IMR-90 (cell line): ENCODE measurements at regions not wholly inside any gene's neighbourhood (a gene's known extent, or its start where the extent isn't known, plus 50 kb on each side); places are given as distances from the start of the nearest gene placed in this dataset.

Experiments
- ATAC-seq: fragments of 200-7000 bp; cut with Tn5 transposase; 2 replicates; pipeline ENCODE4 v1.9.1; 2020; ENCODE audit warnings: low read depth, mild to moderate bottlenecking, moderate library complexity
- BruUV-seq: library from RNA; stranded (reverse); fragments of 400-500 nt; replicated peaks from 2 replicates; lab custom pipeline; 2021; lab: Mats Ljungman, UMichigan
- CTCF ChIA-PET: fragments of 300-600 bp; formaldehyde crosslinking; extraction: SDS; loops from one replicate; lab custom pipeline; 2021; ENCODE audit warnings: antibody characterized with exemption; lab: Yijun Ruan, JAX
- POLR2A ChIA-PET: fragments of 300-600 bp; sonication (Branson Sonifier 250); formaldehyde crosslinking; loops from one replicate; lab custom pipeline; 2022; ENCODE audit warnings: antibody characterized with exemption; ENCODE audit not compliant: unreplicated experiment; lab: Charles Lee
- DNase-seq: peaks from one replicate; pipeline ENCODE4 v3.0.0; 2013
- H2AFZ ChIP-seq: replicated peaks from 2 replicates; pipeline ENCODE3; 2013; ENCODE audit warnings: low read length, mild to moderate bottlenecking; ENCODE audit not compliant: poor library complexity
- H2AK5ac ChIP-seq: 2 replicates; pipeline ENCODE4 v1.6.1; 2013; ENCODE audit warnings: low read depth, low read length, inconsistent platforms
- H2AK9ac ChIP-seq: replicated peaks from 2 replicates; pipeline ENCODE3; 2013; ENCODE audit warnings: mild to moderate bottlenecking, low read depth, low read length, moderate library complexity; ENCODE audit not compliant: poor library complexity
- H2BK120ac ChIP-seq: 2 replicates; pipeline ENCODE4 v1.6.1; 2013; ENCODE audit warnings: low read depth, low read length, inconsistent platforms
- H2BK15ac ChIP-seq: 3 replicates; pipeline ENCODE4 v1.6.1; 2013; ENCODE audit warnings: low read depth, low read length, inconsistent platforms
- H2BK20ac ChIP-seq: 2 replicates; pipeline ENCODE4 v1.6.1; 2013; ENCODE audit warnings: low read depth, mild to moderate bottlenecking, inconsistent platforms, low read length, moderate library complexity
- H2BK5ac ChIP-seq: 2 replicates; pipeline ENCODE4 v1.6.1; 2013; ENCODE audit warnings: mild to moderate bottlenecking, low read depth, low read length, inconsistent platforms; ENCODE audit not compliant: poor library complexity, severe bottlenecking
- H3K14ac ChIP-seq: replicated peaks from 2 replicates; pipeline ENCODE4 v1.6.1; 2013; ENCODE audit warnings: low read depth, low read length, inconsistent platforms
- H3K18ac ChIP-seq: 2 replicates; pipeline ENCODE4 v1.6.1; 2013; ENCODE audit warnings: low read depth, low read length, control low read depth
- H3K23ac ChIP-seq: 2 replicates; pipeline ENCODE4 v1.6.1; 2013; ENCODE audit warnings: low read depth, low read length, inconsistent platforms
- H3K27ac ChIP-seq: 2 replicates; pipeline ENCODE4 v1.5.1; 2013; ENCODE audit warnings: mild to moderate bottlenecking, control low read depth, low read length; ENCODE audit not compliant: insufficient read depth
- H3K27me3 ChIP-seq: 2 replicates; pipeline ENCODE4 v1.6.1; 2013; ENCODE audit warnings: low read length; ENCODE audit not compliant: control insufficient read depth, insufficient read depth
- H3K36me3 ChIP-seq: 2 replicates; pipeline ENCODE4 v1.6.1; 2013; ENCODE audit warnings: low read length, mixed read lengths; ENCODE audit not compliant: control insufficient read depth, insufficient read depth
- H3K4ac ChIP-seq: 2 replicates; pipeline ENCODE4 v1.6.1; 2013; ENCODE audit warnings: low read depth, low read length, inconsistent platforms
- H3K4me1 ChIP-seq: 2 replicates; pipeline ENCODE4 v1.6.1; 2013; ENCODE audit warnings: low read length, mixed read lengths; ENCODE audit not compliant: control insufficient read depth, insufficient read depth
- H3K4me2 ChIP-seq: 2 replicates; pipeline ENCODE4 v1.6.1; 2013; ENCODE audit warnings: low read depth, mild to moderate bottlenecking, control low read depth, low read length, moderate library complexity
- H3K4me3 ChIP-seq: 2 replicates; pipeline ENCODE4 v1.5.1; 2013; ENCODE audit warnings: low read depth, mild to moderate bottlenecking, control low read depth, low read length, moderate library complexity; ENCODE audit not compliant: insufficient read depth
- H3K56ac ChIP-seq: 2 replicates; pipeline ENCODE4 v1.6.1; 2013; ENCODE audit warnings: low read length, inconsistent platforms; ENCODE audit not compliant: insufficient read depth; ENCODE audit errors: extremely low read depth
- H3K79me1 ChIP-seq, 2 experiments: 2 replicates each; pipeline ENCODE4 v1.6.1; 2013; ENCODE audit warnings: low read length in 2 of 2, inconsistent platforms in 1 of 2, low read depth in 1 of 2
- H3K9ac ChIP-seq: 2 replicates; pipeline ENCODE4 v1.6.1; 2013; ENCODE audit warnings: low read depth, low read length, control low read depth
- H3K9me1 ChIP-seq: 2 replicates; pipeline ENCODE4 v1.6.1; 2013; ENCODE audit warnings: low read length, inconsistent platforms; ENCODE audit not compliant: insufficient read depth
- H3K9me3 ChIP-seq: 2 replicates; pipeline ENCODE4 v1.6.1; 2013; ENCODE audit warnings: low read length; ENCODE audit not compliant: control insufficient read depth, insufficient read depth
- H4K20me1 ChIP-seq: 2 replicates; pipeline ENCODE4 v1.6.1; 2013; ENCODE audit warnings: low read length, inconsistent platforms; ENCODE audit not compliant: insufficient read depth
- H4K5ac ChIP-seq: 2 replicates; pipeline ENCODE4 v1.6.1; 2013; ENCODE audit warnings: mild to moderate bottlenecking, low read depth, low read length, control low read depth
- H4K8ac ChIP-seq, 2 experiments: 2 replicates each; pipeline ENCODE4 v1.6.1; 2013; ENCODE audit warnings: low read depth in 2 of 2, low read length in 2 of 2, control low read depth in 1 of 2, inconsistent platforms in 1 of 2
- H4K91ac ChIP-seq: 2 replicates; pipeline ENCODE4 v1.6.1; 2013; ENCODE audit warnings: low read depth, low read length, inconsistent platforms; ENCODE audit not compliant: insufficient read depth
- BHLHE40 ChIP-seq: fragments of 150-350 bp; IDR thresholded peaks from 2 replicates; pipeline ENCODE4 v1.6.1; 2016; ENCODE audit warnings: mild to moderate bottlenecking, low read depth, low read length
- CEBPB ChIP-seq: IDR thresholded peaks from 2 replicates; pipeline ENCODE4 v1.6.1; 2012; ENCODE audit warnings: low read depth, low read length, improper control_type of control experiment
- CHD1 ChIP-seq: IDR thresholded peaks from 2 replicates; pipeline ENCODE4 v1.6.1; 2012; ENCODE audit warnings: low read depth, low read length, improper control_type of control experiment
- FOS ChIP-seq: fragments of 150-350 bp; IDR thresholded peaks from 2 replicates; pipeline ENCODE4 v1.6.1; 2016; ENCODE audit warnings: low read depth, low read length
- RFX5 ChIP-seq: IDR thresholded peaks from 2 replicates; pipeline ENCODE4 v1.8.0; 2012; ENCODE audit warnings: low read depth, mild to moderate bottlenecking, low read length, moderate library complexity
- SMC3 ChIP-seq: fragments of 150-350 bp; IDR thresholded peaks from 2 replicates; pipeline ENCODE4 v1.6.1; 2016; ENCODE audit warnings: low read depth, mild to moderate bottlenecking, antibody characterized with exemption, low read length, moderate library complexity
- WGBS, 2 experiments: methylation state at CpG; one replicate each; pipeline versions ENCODE4 v1.1.5 to v1.1.7; 2013; ENCODE audit warnings: missing lambda C conversion rate in 2 of 2; ENCODE audit not compliant: insufficient read length in 1 of 2; ENCODE audit errors: extremely low coverage in 2 of 2; 5-methylcytosine and 5-hydroxymethylcytosine counted together
- dilution Hi-C: fragments of 300-500 bp; cut with HindIII; formaldehyde crosslinking; loops from one replicate; pipeline ENCODE4 v1.14.3; 2018; ENCODE audit warnings: low sequenced_read_pairs; ENCODE audit not compliant: unreplicated experiment
- in situ Hi-C: fragments of 300-500 bp; cut with MboI; formaldehyde crosslinking; loops from 3 replicates; pipeline ENCODE4 v1.14.3; 2019; ENCODE audit warnings: low sequenced_read_pairs, inconsistent platforms, mixed read lengths
- intact Hi-C: fragments of 100-400 bp; cut with micrococcal nuclease; formaldehyde crosslinking; loops from 2 replicates; pipeline ENCODE4 v1.10.0; 2022
- TF ChIP-seq, protein P1 (sequence below): conservative IDR thresholded peaks from 2 replicates; pipeline ENCODE4 v1.5.1; 2012; ENCODE audit warnings: mild to moderate bottlenecking, low read depth, low read length, improper control_type of control experiment
- TF ChIP-seq, protein P2 (sequence below): fragments of 150-350 bp; IDR thresholded peaks from 2 replicates; pipeline ENCODE4 v1.6.1; 2016; ENCODE audit warnings: low read depth, mild to moderate bottlenecking, low read length, moderate library complexity, borderline replicate concordance

DNA sequence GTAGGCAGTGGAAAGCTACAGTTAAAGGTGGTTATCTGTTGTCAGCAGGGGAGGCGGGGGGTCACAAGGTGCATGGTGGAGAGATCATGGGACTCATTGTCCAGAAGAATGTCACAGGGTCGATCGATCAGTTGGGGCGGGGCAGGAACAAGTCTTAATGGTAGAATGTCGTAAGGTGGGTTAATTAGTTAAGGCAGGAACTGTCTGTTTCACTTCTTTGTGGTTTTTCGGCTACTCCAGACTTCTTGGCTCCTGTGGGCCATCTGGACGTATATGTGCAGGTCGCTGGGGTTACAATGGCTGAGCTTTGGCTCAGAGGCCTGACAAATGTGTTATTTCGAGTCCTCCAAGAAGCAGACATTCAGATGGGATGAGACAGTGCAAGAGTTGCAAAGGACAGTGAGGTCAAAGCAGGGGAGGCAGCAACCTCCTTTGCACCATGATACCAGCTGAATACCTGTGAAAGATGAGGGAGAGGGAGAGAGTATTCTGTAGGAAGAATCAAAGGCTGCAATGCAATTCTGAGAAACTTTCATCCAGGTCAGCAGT is 246.9 kb upstream of the TMEM132C start:
- H4K8ac ChIP-seq, result no peak overlapping the region
- in situ Hi-C loops, result no loop called here
- no peak for DNase-seq
- no peak for ATAC-seq
- ChIA-PET POLR2A (no interaction called here), CTCF (no interaction called here)
- H4K5ac ChIP-seq, result no peak overlapping the region
- no peak overlapping the region for H2BK120ac ChIP-seq
- no peaks in the 10 kb centered on the region for H3K9me1 ChIP-seq
- no peak overlapping the region for H2AK5ac ChIP-seq
- H3K23ac ChIP-seq, result no peak overlapping the region
- no peaks in the 10 kb centered on the region for H3K4me1 ChIP-seq
- no peak overlapping the region for H2AK9ac ChIP-seq
- no peak overlapping the region for H3K4me2 ChIP-seq
- H2BK20ac ChIP-seq, result no peak overlapping the region
- no peak overlapping the region for H2AFZ ChIP-seq
- H3K9ac ChIP-seq, result no peak overlapping the region
- dilution Hi-C loops, result no loop called here
- intact Hi-C loops, result no loop called here
- H3K9me3 ChIP-seq, result peaks cover 9% of the 10 kb centered on the region; the same call in 1 of the 2 replicates
- no peak overlapping the region for H3K18ac ChIP-seq
- no peak overlapping the region for H3K27ac ChIP-seq
- H3K27me3 ChIP-seq, result no peaks in the 10 kb centered on the region
- 10% methylated on average over 2 of the region's 9 CpGs; no CpG with 5 or more reads in 1 of the 2 experiments for WGBS, 2 experiments
- no peak overlapping the region for H3K56ac ChIP-seq
- no peak overlapping the region for H3K4ac ChIP-seq
- H4K20me1 ChIP-seq, result no peaks in the 10 kb centered on the region
- H2BK5ac ChIP-seq, result no peak overlapping the region
- H4K91ac ChIP-seq, result no peak overlapping the region
- no peak overlapping the region for H2BK15ac ChIP-seq
- H3K79me1 ChIP-seq, result no peaks in the 10 kb centered on the region
- no peak overlapping the region for H3K14ac ChIP-seq
- no TSS peak for BruUV-seq
- TF ChIP-seq SMC3 (no peak), RFX5 (no peak), BHLHE40 (no peak), CHD1 (no peak), CEBPB (no peak), FOS (no peak)
- TF ChIP-seq, protein P1, sequence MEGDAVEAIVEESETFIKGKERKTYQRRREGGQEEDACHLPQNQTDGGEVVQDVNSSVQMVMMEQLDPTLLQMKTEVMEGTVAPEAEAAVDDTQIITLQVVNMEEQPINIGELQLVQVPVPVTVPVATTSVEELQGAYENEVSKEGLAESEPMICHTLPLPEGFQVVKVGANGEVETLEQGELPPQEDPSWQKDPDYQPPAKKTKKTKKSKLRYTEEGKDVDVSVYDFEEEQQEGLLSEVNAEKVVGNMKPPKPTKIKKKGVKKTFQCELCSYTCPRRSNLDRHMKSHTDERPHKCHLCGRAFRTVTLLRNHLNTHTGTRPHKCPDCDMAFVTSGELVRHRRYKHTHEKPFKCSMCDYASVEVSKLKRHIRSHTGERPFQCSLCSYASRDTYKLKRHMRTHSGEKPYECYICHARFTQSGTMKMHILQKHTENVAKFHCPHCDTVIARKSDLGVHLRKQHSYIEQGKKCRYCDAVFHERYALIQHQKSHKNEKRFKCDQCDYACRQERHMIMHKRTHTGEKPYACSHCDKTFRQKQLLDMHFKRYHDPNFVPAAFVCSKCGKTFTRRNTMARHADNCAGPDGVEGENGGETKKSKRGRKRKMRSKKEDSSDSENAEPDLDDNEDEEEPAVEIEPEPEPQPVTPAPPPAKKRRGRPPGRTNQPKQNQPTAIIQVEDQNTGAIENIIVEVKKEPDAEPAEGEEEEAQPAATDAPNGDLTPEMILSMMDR, result no peak
- TF ChIP-seq, protein P2, sequence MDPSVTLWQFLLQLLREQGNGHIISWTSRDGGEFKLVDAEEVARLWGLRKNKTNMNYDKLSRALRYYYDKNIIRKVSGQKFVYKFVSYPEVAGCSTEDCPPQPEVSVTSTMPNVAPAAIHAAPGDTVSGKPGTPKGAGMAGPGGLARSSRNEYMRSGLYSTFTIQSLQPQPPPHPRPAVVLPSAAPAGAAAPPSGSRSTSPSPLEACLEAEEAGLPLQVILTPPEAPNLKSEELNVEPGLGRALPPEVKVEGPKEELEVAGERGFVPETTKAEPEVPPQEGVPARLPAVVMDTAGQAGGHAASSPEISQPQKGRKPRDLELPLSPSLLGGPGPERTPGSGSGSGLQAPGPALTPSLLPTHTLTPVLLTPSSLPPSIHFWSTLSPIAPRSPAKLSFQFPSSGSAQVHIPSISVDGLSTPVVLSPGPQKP, result no peak
- no peak overlapping the region for H3K4me3 ChIP-seq
- no peaks in the 10 kb centered on the region for H3K36me3 ChIP-seq
